H1 (cell line): ENCODE measurements at regions not wholly inside any gene's neighbourhood (a gene's known extent, or its start where the extent isn't known, plus 50 kb on each side); places are given as distances from the start of the nearest gene placed in this dataset.

Experiments
- BRCA1 ChIP-seq: IDR thresholded peaks from 2 replicates; pipeline ENCODE4 v1.6.1; 2012; ENCODE audit warnings: low read depth, low read length, improper control_type of control experiment
- CHD1 ChIP-seq: IDR thresholded peaks from 2 replicates; pipeline ENCODE4 v1.6.1; 2012; ENCODE audit warnings: low read depth, low read length, improper control_type of control experiment
- CHD2 ChIP-seq: IDR thresholded peaks from 2 replicates; pipeline ENCODE4 v1.6.1; 2012; ENCODE audit warnings: low read length, improper control_type of control experiment
- FOSL1 ChIP-seq: IDR thresholded peaks from 2 replicates; pipeline ENCODE4 v1.6.1; 2011; ENCODE audit warnings: mild to moderate bottlenecking, low read depth, low read length, moderate library complexity; ENCODE audit not compliant: insufficient read depth
- GTF2F1 ChIP-seq: IDR thresholded peaks from 2 replicates; pipeline ENCODE4 v1.6.1; 2012; ENCODE audit warnings: low read depth, low read length, improper control_type of control experiment, borderline replicate concordance
- JUND ChIP-seq: IDR thresholded peaks from 2 replicates; pipeline ENCODE4 v1.6.1; 2011; ENCODE audit warnings: mild to moderate bottlenecking, improper control_type of control experiment, low read length
- POLR2AphosphoS5 ChIP-seq: IDR thresholded peaks from 2 replicates; pipeline ENCODE4 v1.6.1; 2011; ENCODE audit warnings: low read depth, low read length
- YY1 ChIP-seq: IDR thresholded peaks from 2 replicates; pipeline ENCODE4 v1.6.1; 2011; ENCODE audit warnings: low read depth, mild to moderate bottlenecking, low read length
- TF ChIP-seq, protein P1 (sequence below): fragments of 300-600 bp; sonication (generic); IDR thresholded peaks from 2 replicates; pipeline ENCODE4 v1.7.1; 2012; ENCODE audit warnings: low read length, moderate library complexity, mild to moderate bottlenecking, inconsistent platforms; ENCODE audit not compliant: insufficient replicate concordance
- TF ChIP-seq, protein P2 (sequence below), 3 experiments: IDR thresholded peaks; 1 replicate in 2 of 3; 2 replicates in 1 of 3; pipeline versions ENCODE4 v1.5.1 to v1.6.1; 2011; ENCODE audit warnings: low read length in 3 of 3, mild to moderate bottlenecking in 3 of 3, inconsistent platforms in 2 of 3, low read depth in 1 of 3, moderate library complexity in 1 of 3; ENCODE audit not compliant: insufficient read depth in 1 of 3; ENCODE audit errors: control extremely low read depth in 1 of 3

DNA sequence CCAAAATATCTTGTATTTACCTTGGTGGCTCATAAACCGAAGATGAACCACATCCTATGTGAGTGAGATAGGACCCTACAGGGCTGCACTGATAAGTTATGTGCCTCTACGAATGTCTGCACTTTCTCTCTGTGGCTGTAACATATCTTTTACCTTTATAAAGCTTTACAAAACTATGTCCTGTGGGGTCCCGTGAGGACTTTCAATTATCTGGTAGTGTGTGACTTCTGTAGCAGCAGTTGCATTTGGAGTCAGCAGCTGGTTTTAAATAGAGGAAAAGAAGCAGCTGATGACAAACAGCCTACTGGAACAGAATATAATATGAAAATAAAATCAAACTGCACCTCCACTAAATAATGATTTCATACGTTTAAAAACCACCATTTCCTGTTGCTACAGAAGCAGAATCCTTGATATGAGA, 222.4 kb upstream of the GNAI1 start (continued):
- TF ChIP-seq, protein P1, sequence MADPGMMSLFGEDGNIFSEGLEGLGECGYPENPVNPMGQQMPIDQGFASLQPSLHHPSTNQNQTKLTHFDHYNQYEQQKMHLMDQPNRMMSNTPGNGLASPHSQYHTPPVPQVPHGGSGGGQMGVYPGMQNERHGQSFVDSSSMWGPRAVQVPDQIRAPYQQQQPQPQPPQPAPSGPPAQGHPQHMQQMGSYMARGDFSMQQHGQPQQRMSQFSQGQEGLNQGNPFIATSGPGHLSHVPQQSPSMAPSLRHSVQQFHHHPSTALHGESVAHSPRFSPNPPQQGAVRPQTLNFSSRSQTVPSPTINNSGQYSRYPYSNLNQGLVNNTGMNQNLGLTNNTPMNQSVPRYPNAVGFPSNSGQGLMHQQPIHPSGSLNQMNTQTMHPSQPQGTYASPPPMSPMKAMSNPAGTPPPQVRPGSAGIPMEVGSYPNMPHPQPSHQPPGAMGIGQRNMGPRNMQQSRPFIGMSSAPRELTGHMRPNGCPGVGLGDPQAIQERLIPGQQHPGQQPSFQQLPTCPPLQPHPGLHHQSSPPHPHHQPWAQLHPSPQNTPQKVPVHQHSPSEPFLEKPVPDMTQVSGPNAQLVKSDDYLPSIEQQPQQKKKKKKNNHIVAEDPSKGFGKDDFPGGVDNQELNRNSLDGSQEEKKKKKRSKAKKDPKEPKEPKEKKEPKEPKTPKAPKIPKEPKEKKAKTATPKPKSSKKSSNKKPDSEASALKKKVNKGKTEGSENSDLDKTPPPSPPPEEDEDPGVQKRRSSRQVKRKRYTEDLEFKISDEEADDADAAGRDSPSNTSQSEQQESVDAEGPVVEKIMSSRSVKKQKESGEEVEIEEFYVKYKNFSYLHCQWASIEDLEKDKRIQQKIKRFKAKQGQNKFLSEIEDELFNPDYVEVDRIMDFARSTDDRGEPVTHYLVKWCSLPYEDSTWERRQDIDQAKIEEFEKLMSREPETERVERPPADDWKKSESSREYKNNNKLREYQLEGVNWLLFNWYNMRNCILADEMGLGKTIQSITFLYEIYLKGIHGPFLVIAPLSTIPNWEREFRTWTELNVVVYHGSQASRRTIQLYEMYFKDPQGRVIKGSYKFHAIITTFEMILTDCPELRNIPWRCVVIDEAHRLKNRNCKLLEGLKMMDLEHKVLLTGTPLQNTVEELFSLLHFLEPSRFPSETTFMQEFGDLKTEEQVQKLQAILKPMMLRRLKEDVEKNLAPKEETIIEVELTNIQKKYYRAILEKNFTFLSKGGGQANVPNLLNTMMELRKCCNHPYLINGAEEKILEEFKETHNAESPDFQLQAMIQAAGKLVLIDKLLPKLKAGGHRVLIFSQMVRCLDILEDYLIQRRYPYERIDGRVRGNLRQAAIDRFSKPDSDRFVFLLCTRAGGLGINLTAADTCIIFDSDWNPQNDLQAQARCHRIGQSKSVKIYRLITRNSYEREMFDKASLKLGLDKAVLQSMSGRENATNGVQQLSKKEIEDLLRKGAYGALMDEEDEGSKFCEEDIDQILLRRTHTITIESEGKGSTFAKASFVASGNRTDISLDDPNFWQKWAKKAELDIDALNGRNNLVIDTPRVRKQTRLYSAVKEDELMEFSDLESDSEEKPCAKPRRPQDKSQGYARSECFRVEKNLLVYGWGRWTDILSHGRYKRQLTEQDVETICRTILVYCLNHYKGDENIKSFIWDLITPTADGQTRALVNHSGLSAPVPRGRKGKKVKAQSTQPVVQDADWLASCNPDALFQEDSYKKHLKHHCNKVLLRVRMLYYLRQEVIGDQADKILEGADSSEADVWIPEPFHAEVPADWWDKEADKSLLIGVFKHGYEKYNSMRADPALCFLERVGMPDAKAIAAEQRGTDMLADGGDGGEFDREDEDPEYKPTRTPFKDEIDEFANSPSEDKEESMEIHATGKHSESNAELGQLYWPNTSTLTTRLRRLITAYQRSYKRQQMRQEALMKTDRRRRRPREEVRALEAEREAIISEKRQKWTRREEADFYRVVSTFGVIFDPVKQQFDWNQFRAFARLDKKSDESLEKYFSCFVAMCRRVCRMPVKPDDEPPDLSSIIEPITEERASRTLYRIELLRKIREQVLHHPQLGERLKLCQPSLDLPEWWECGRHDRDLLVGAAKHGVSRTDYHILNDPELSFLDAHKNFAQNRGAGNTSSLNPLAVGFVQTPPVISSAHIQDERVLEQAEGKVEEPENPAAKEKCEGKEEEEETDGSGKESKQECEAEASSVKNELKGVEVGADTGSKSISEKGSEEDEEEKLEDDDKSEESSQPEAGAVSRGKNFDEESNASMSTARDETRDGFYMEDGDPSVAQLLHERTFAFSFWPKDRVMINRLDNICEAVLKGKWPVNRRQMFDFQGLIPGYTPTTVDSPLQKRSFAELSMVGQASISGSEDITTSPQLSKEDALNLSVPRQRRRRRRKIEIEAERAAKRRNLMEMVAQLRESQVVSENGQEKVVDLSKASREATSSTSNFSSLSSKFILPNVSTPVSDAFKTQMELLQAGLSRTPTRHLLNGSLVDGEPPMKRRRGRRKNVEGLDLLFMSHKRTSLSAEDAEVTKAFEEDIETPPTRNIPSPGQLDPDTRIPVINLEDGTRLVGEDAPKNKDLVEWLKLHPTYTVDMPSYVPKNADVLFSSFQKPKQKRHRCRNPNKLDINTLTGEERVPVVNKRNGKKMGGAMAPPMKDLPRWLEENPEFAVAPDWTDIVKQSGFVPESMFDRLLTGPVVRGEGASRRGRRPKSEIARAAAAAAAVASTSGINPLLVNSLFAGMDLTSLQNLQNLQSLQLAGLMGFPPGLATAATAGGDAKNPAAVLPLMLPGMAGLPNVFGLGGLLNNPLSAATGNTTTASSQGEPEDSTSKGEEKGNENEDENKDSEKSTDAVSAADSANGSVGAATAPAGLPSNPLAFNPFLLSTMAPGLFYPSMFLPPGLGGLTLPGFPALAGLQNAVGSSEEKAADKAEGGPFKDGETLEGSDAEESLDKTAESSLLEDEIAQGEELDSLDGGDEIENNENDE: no peak
- TF ChIP-seq, protein P2, sequence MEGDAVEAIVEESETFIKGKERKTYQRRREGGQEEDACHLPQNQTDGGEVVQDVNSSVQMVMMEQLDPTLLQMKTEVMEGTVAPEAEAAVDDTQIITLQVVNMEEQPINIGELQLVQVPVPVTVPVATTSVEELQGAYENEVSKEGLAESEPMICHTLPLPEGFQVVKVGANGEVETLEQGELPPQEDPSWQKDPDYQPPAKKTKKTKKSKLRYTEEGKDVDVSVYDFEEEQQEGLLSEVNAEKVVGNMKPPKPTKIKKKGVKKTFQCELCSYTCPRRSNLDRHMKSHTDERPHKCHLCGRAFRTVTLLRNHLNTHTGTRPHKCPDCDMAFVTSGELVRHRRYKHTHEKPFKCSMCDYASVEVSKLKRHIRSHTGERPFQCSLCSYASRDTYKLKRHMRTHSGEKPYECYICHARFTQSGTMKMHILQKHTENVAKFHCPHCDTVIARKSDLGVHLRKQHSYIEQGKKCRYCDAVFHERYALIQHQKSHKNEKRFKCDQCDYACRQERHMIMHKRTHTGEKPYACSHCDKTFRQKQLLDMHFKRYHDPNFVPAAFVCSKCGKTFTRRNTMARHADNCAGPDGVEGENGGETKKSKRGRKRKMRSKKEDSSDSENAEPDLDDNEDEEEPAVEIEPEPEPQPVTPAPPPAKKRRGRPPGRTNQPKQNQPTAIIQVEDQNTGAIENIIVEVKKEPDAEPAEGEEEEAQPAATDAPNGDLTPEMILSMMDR (IDR thresholded peaks at IDR 0.05; ENCODE audit: control extremely low read depth in 1 of 3, insufficient read depth in 1 of 3, low read depth in 1 of 3, low read length in 3 of 3): no peak
- TF ChIP-seq CHD1 (no peak), POLR2AphosphoS5 (no peak), GTF2F1 (no peak), FOSL1 (no peak), BRCA1 (no peak), YY1 (no peak), JUND (no peak), CHD2 (no peak)
- TF ChIP-seq, all 59 proteins: peak for 0
